ENCODE measurements at regions not wholly inside any gene's neighbourhood (a gene's known extent, or its start where the extent isn't known, plus 50 kb on each side); places are given as distances from the start of the nearest gene placed in this dataset.

DNA sequence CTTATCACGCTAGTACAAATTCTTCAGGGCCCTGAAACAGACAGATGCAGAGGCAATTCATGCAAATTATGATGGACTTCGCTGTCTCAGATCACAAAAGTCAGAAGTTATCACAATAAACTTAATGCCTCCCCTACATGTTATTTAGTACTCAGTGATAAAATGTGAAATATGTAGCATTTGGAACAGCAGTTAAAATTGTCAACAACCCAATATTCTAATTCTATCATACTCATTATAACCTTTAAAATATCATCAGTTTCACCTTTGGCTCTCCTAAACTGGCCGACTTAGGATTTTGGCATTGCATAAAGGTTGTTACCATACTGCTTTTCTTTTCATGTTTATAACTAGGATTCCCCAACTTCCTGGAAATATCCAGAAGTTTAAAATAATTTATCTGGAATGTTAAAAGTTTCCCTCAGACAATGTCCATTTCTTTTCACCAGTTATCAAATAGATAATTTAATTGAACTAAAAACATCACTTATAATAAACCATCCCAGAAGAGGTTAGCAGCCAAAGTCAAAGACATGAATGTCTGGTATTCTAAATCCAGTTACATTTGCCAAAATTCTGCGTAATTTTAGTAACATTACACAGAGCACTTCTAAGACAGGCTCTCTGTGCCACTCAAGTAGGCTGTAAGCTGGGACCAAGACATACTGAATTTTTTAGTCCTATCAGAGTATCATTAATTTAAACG is 239.8 kb downstream of the RBM43 start:
- TF ChIP-seq, protein P1, sequence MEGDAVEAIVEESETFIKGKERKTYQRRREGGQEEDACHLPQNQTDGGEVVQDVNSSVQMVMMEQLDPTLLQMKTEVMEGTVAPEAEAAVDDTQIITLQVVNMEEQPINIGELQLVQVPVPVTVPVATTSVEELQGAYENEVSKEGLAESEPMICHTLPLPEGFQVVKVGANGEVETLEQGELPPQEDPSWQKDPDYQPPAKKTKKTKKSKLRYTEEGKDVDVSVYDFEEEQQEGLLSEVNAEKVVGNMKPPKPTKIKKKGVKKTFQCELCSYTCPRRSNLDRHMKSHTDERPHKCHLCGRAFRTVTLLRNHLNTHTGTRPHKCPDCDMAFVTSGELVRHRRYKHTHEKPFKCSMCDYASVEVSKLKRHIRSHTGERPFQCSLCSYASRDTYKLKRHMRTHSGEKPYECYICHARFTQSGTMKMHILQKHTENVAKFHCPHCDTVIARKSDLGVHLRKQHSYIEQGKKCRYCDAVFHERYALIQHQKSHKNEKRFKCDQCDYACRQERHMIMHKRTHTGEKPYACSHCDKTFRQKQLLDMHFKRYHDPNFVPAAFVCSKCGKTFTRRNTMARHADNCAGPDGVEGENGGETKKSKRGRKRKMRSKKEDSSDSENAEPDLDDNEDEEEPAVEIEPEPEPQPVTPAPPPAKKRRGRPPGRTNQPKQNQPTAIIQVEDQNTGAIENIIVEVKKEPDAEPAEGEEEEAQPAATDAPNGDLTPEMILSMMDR (conservative IDR thresholded peaks at IDR 0.05; ENCODE audit: low read depth, low read length), result no peak
- TF ChIP-seq EZH2 (IDR thresholded peaks at IDR 0.05; ENCODE audit: low read length, unreplicated experiment), result no peak
- TF ChIP-seq EZH2phosphoT487 (IDR thresholded peaks at IDR 0.05; ENCODE audit: borderline replicate concordance, low read length), result no peak

Data from PC-3 (cell line).